HEK293T (cell line): ENCODE measurements at regions not wholly inside any gene's neighbourhood (a gene's known extent, or its start where the extent isn't known, plus 50 kb on each side); places are given as distances from the start of the nearest gene placed in this dataset.

Experiments
- CTCF ChIA-PET: fragments of 350-600 bp; formaldehyde crosslinking; extraction: SDS; loops from one replicate; lab custom pipeline; 2021; ENCODE audit warnings: antibody characterized with exemption, inconsistent platforms; lab: Yijun Ruan, JAX
- POLR2A ChIA-PET: fragments of 350-600 bp; formaldehyde crosslinking; extraction: SDS; loops from one replicate; lab custom pipeline; 2020; ENCODE audit warnings: antibody characterized with exemption, inconsistent platforms; lab: Yijun Ruan, JAX
- DNase-seq: peaks from one replicate; pipeline ENCODE4 v3.0.0; 2012; ENCODE audit warnings: mixed read lengths; ENCODE audit errors: extremely low spot score
- ARNT ChIP-seq: fragments of 450-650 bp; IDR thresholded peaks from 2 replicates; pipeline ENCODE4 v1.6.1; 2017; ENCODE audit warnings: mild to moderate bottlenecking
- BHLHE40 ChIP-seq: fragments of 450-650 bp; IDR thresholded peaks from 2 replicates; pipeline ENCODE4 v1.6.1; 2016; ENCODE audit warnings: mild to moderate bottlenecking, moderate library complexity, borderline replicate concordance
- CTBP1 ChIP-seq: fragments of 450-650 bp; IDR thresholded peaks from 2 replicates; pipeline ENCODE4 v1.6.1; 2016; ENCODE audit warnings: borderline replicate concordance
- ELF4 ChIP-seq: fragments of 450-650 bp; IDR thresholded peaks from 2 replicates; pipeline ENCODE4 v1.6.1; 2017; ENCODE audit warnings: antibody characterized with exemption
- FOXA1 ChIP-seq: fragments of 450-650 bp; IDR thresholded peaks from 2 replicates; pipeline ENCODE4 v1.6.1; 2016; ENCODE audit warnings: mild to moderate bottlenecking
- FOXK2 ChIP-seq: fragments of 450-650 bp; IDR thresholded peaks from 2 replicates; pipeline ENCODE4 v1.6.1; 2016; ENCODE audit warnings: mild to moderate bottlenecking
- FOXM1 ChIP-seq: fragments of 450-650 bp; IDR thresholded peaks from 2 replicates; pipeline ENCODE4 v1.6.1; 2017; ENCODE audit warnings: mild to moderate bottlenecking, borderline replicate concordance
- HDGF ChIP-seq: fragments of 450-650 bp; IDR thresholded peaks from 2 replicates; pipeline ENCODE4 v1.6.1; 2017; ENCODE audit warnings: antibody characterized with exemption, borderline replicate concordance
- L3MBTL2 ChIP-seq: fragments of 450-650 bp; conservative IDR thresholded peaks from 2 replicates; pipeline ENCODE4 v1.6.1; 2016; ENCODE audit warnings: mild to moderate bottlenecking
- LEF1 ChIP-seq: fragments of 450-650 bp; IDR thresholded peaks from 2 replicates; pipeline ENCODE4 v1.6.1; 2017; ENCODE audit warnings: mild to moderate bottlenecking, borderline replicate concordance
- NFRKB ChIP-seq: fragments of 450-650 bp; IDR thresholded peaks from 2 replicates; pipeline ENCODE4 v1.6.1; 2016; ENCODE audit warnings: mild to moderate bottlenecking, moderate library complexity
- PKNOX1 ChIP-seq: fragments of 450-650 bp; IDR thresholded peaks from 2 replicates; pipeline ENCODE4 v1.6.1; 2016
- SP1 ChIP-seq: fragments of 450-650 bp; IDR thresholded peaks from 2 replicates; pipeline ENCODE4 v1.6.1; 2017
- SUZ12 ChIP-seq: fragments of 450-650 bp; IDR thresholded peaks from 2 replicates; pipeline ENCODE4 v1.6.1; 2016; ENCODE audit warnings: mild to moderate bottlenecking
- TARDBP ChIP-seq: fragments of 450-650 bp; IDR thresholded peaks from 2 replicates; pipeline ENCODE4 v1.6.1; 2016
- ZNF384 ChIP-seq: fragments of 450-650 bp; IDR thresholded peaks from 2 replicates; pipeline ENCODE4 v1.6.1; 2016

- TF ChIP-seq BHLHE40 (no peak), L3MBTL2 (no peak), PKNOX1 (no peak), SUZ12 (no peak), FOXK2 (no peak), NFRKB (no peak), TARDBP (no peak), ZNF384 (no peak), SP1 (no peak), FOXM1 (no peak), HDGF (no peak), FOXA1 (no peak), ELF4 (no peak), LEF1 (no peak), ARNT (no peak), CTBP1 (no peak)
- ChIA-PET POLR2A (no interaction called here), CTCF (no interaction called here)
- no peak for DNase-seq
Observed at GRCh38 chr5:114113604-114114003, 248.3 kb upstream of the KCNN2 start.

DNA sequence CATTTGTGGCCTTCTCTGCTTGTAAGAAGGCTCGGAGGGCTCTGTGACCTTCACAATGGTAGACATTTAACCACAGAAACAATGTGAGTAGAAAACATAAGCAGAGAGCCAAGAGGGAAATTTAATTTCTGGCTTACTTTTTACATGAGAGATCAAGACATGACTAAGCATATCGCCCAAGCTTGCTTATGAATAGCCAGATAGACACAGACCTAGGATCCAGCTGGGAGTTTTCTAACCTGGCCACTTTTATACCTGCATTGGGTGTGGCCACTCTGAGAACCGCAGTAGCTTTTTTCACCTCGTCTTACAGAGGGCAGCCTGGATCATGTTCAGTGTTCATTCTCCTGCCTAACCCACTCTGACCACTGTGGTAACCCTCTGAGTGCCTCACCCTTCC lies 244.9 kb upstream of the KCNN2 start:
- ChIA-PET CTCF (no interaction called here), POLR2A (no interaction called here)
- TF ChIP-seq ZNF384 (no peak), FOXA1 (no peak), LEF1 (no peak), ARNT (no peak), SUZ12 (no peak), L3MBTL2 (no peak), FOXM1 (no peak), HDGF (no peak), FOXK2 (no peak), TARDBP (no peak), NFRKB (no peak), PKNOX1 (no peak), BHLHE40 (no peak), ELF4 (no peak), SP1 (no peak), CTBP1 (no peak)
- DNase-seq = no peak

- ChIA-PET POLR2A (no interaction called here), CTCF (no interaction called here)
- DNase-seq = no peak
- no peak for TF ChIP-seq SUZ12
Observed at GRCh38 chr5:114118511-114118910, 243.4 kb upstream of the KCNN2 start.

DNA sequence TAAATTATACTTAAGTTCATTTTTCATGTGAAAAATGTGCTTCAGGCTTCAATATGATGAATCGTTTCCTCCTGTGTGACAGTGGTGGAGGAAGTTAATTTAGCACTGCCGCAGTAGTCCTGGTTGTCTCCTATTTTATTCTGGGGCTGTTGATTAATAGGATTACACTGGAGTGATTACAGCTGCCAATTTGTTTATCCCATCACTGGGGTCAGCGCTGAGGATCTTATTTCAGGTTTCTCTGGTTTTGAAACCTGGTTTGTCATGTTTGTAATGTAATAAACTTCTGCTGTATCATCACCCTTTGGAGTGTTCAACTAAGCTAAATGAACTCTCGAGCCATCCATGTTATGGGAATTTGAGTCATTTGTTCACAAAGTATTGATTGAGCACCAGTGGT lies 241.7 kb upstream of the KCNN2 start:
- POLR2A ChIA-PET = no interaction called here
- TF ChIP-seq FOXM1 (no peak), ZNF384 (no peak), ARNT (no peak), FOXK2 (no peak), ELF4 (no peak), LEF1 (no peak), TARDBP (no peak), CTBP1 (no peak)
- DNase-seq = no peak
- CTCF ChIA-PET = no interaction called here

- no peak for DNase-seq
Observed at GRCh38 chr5:114122852-114123251, 239.0 kb upstream of the KCNN2 start.

GRCh38 chr5:114123654-114124053 lies 238.2 kb upstream of the KCNN2 start:
- CTCF ChIA-PET = no interaction called here
- no peak for TF ChIP-seq FOXA1
- TF ChIP-seq FOXK2 = no peak
- no peak for TF ChIP-seq FOXM1
- TF ChIP-seq ZNF384 = no peak
- no peak for TF ChIP-seq TARDBP
- no peak for TF ChIP-seq NFRKB
- no peak for TF ChIP-seq LEF1
- TF ChIP-seq ELF4 = no peak
- no peak for TF ChIP-seq SP1
- TF ChIP-seq L3MBTL2 = no peak
- TF ChIP-seq CTBP1 = no peak
- TF ChIP-seq BHLHE40 = no peak
- TF ChIP-seq HDGF = no peak
- TF ChIP-seq SUZ12 = no peak
- DNase-seq = no peak
- POLR2A ChIA-PET = no interaction called here

More at GRCh38 chr5:114122852-114123251, 239.0 kb upstream of the KCNN2 start:
- ChIA-PET POLR2A (no interaction called here), CTCF (no interaction called here)
- TF ChIP-seq FOXA1 (no peak), LEF1 (no peak), NFRKB (no peak), ZNF384 (no peak), SUZ12 (no peak), L3MBTL2 (no peak)

- no peak for DNase-seq
- ChIA-PET CTCF (no interaction called here), POLR2A (no interaction called here)
- TF ChIP-seq FOXM1 = no peak
- TF ChIP-seq L3MBTL2 = no peak
- TF ChIP-seq SP1 = no peak
- no peak for TF ChIP-seq ELF4
- no peak for TF ChIP-seq BHLHE40
- TF ChIP-seq TARDBP = no peak
- no peak for TF ChIP-seq SUZ12
- no peak for TF ChIP-seq ARNT
- TF ChIP-seq FOXA1 = no peak
- no peak for TF ChIP-seq PKNOX1
- no peak for TF ChIP-seq ZNF384
- no peak for TF ChIP-seq FOXK2
- TF ChIP-seq HDGF = no peak
- no peak for TF ChIP-seq LEF1
- no peak for TF ChIP-seq CTBP1
- TF ChIP-seq NFRKB = no peak
Observed at GRCh38 chr5:114146398-114146797, 215.5 kb upstream of the KCNN2 start.
